22Rv1 (cell line): ENCODE measurements at regions not wholly inside any gene's neighbourhood (a gene's known extent, or its start where the extent isn't known, plus 50 kb on each side); places are given as distances from the start of the nearest gene placed in this dataset.

Experiments
- CTCF ChIP-seq: fragments of 450-650 bp; IDR thresholded peaks from 2 replicates; pipeline ENCODE4 v1.5.1; 2017; ENCODE audit warnings: mild to moderate bottlenecking
- ZFX ChIP-seq: fragments of 450-650 bp; IDR thresholded peaks from 2 replicates; pipeline ENCODE4 v1.6.1; 2017; ENCODE audit warnings: antibody characterized with exemption, borderline replicate concordance

GRCh38 chr17:73706858-73707257, 62.6 kb upstream of the SDK2 start:
- TF ChIP-seq CTCF (no peak), ZFX (no peak)
